Endodermal cell (in vitro differentiated cells): ENCODE measurements at regions not wholly inside any gene's neighbourhood (a gene's known extent, or its start where the extent isn't known, plus 50 kb on each side); places are given as distances from the start of the nearest gene placed in this dataset.

Source experiments
- DNase-seq: peaks from one replicate; pipeline ENCODE4 v3.0.0-alpha.2; 2017
- H3K27ac ChIP-seq: 2 replicates; pipeline ENCODE4 v1.5.1; 2013; ENCODE audit warnings: mild to moderate bottlenecking, low read depth, low read length, moderate library complexity
- H3K27me3 ChIP-seq: 2 replicates; pipeline ENCODE4 v1.6.1; 2013; ENCODE audit warnings: mild to moderate bottlenecking, low read length, moderate library complexity; ENCODE audit not compliant: insufficient read depth, control insufficient read depth, poor library complexity, severe bottlenecking
- H3K36me3 ChIP-seq: 2 replicates; pipeline ENCODE4 v1.7.0; 2013; ENCODE audit warnings: mild to moderate bottlenecking, low read length, moderate library complexity; ENCODE audit not compliant: control insufficient read depth, insufficient read depth
- H3K4me1 ChIP-seq: one replicate; pipeline ENCODE4 v1.7.0; 2013; ENCODE audit warnings: low read length; ENCODE audit not compliant: control insufficient read depth, insufficient read depth
- H3K4me3 ChIP-seq: 2 replicates; pipeline ENCODE4 v1.5.1; 2013; ENCODE audit warnings: mild to moderate bottlenecking, low read length, moderate library complexity
- H3K9ac ChIP-seq: 2 replicates; pipeline ENCODE4 v1.6.1; 2013; ENCODE audit warnings: mild to moderate bottlenecking, low read length, moderate library complexity; ENCODE audit not compliant: poor library complexity, severe bottlenecking; ENCODE audit errors: extremely low read depth
- H3K9me3 ChIP-seq: 2 replicates; pipeline ENCODE4 v1.6.1; 2013; ENCODE audit warnings: mild to moderate bottlenecking, low read length, moderate library complexity; ENCODE audit not compliant: control insufficient read depth
- H3K27ac Mint-ChIP-seq: 2 replicates; pipeline ENCODE4 v1.8.0; 2020; ENCODE audit warnings: mixed read lengths
- H3K27me3 Mint-ChIP-seq: 2 replicates; pipeline ENCODE4 v1.8.0; 2021; ENCODE audit warnings: mild to moderate bottlenecking, mixed read lengths; ENCODE audit not compliant: insufficient read depth
- H3K36me3 Mint-ChIP-seq: 2 replicates; pipeline ENCODE4 v1.8.0; 2020; ENCODE audit warnings: low read depth, mixed read lengths
- H3K4me1 Mint-ChIP-seq: 2 replicates; pipeline ENCODE4 v1.8.0; 2020; ENCODE audit warnings: mixed read lengths
- H3K4me3 Mint-ChIP-seq: 2 replicates; pipeline ENCODE4 v1.8.0; 2020; ENCODE audit warnings: mild to moderate bottlenecking, moderate library complexity, mixed read lengths
- H3K9me3 Mint-ChIP-seq: 2 replicates; pipeline ENCODE4 v1.8.0; 2020; ENCODE audit warnings: mild to moderate bottlenecking, mixed read lengths
- CTCF ChIP-seq: fragments of 200-600 bp; sonication (generic); conservative IDR thresholded peaks from 2 replicates; pipeline ENCODE4 v1.5.0; 2021; ENCODE audit warnings: antibody characterized with exemption, mild to moderate bottlenecking
- WGBS, 2 experiments: methylation state at CpG; one replicate each; pipeline versions ENCODE4 v1.1.5 to v1.1.7; 2013; ENCODE audit warnings: missing lambda C conversion rate in 2 of 2, mixed read lengths in 1 of 2; ENCODE audit not compliant: insufficient coverage in 1 of 2, insufficient read length in 1 of 2; 5-methylcytosine and 5-hydroxymethylcytosine counted together

DNA sequence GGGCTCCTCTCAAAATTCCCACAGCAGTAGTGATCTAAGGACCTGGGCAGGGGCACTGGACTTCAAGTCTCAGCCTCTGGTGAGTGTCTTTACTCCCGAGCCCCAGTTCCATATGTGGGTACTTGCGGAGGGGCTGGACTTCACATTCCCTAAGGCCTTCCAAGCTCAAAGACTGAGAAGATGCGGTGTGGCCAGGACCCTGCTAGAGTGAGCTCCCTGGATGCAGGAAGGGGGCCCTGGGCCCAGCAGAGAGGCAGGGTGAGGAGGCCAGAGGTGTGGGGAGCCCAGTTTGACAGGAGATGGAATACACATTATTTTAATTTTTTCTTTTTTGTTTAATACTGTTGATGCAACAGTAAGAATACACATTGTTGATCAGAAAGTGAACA lies 83.7 kb downstream of the IGLL1 start:
- peaks cover 11% of the 10 kb centered on the region for H3K4me1 Mint-ChIP-seq
- H3K27me3 Mint-ChIP-seq: peaks cover 9% of the 10 kb centered on the region
- 96 to 100% methylated on average over 1 to 3 of the region's 3 CpGs for WGBS, 2 experiments
- TF ChIP-seq CTCF: no peak
- H3K4me1 ChIP-seq: no peaks in the 10 kb centered on the region
- H3K4me3 ChIP-seq: no peak overlapping the region
- H3K36me3 ChIP-seq: no peaks in the 10 kb centered on the region
- no peaks in the 10 kb centered on the region for H3K9me3 Mint-ChIP-seq
- no peak overlapping the region for H3K4me3 Mint-ChIP-seq
- no peak overlapping the region for H3K27ac Mint-ChIP-seq
- no peaks in the 10 kb centered on the region for H3K36me3 Mint-ChIP-seq
- H3K27me3 ChIP-seq: no peaks in the 10 kb centered on the region
- no peak for DNase-seq
- H3K9me3 ChIP-seq: no peaks in the 10 kb centered on the region
- no peak overlapping the region for H3K27ac ChIP-seq
- H3K9ac ChIP-seq: no peak overlapping the region

DNA sequence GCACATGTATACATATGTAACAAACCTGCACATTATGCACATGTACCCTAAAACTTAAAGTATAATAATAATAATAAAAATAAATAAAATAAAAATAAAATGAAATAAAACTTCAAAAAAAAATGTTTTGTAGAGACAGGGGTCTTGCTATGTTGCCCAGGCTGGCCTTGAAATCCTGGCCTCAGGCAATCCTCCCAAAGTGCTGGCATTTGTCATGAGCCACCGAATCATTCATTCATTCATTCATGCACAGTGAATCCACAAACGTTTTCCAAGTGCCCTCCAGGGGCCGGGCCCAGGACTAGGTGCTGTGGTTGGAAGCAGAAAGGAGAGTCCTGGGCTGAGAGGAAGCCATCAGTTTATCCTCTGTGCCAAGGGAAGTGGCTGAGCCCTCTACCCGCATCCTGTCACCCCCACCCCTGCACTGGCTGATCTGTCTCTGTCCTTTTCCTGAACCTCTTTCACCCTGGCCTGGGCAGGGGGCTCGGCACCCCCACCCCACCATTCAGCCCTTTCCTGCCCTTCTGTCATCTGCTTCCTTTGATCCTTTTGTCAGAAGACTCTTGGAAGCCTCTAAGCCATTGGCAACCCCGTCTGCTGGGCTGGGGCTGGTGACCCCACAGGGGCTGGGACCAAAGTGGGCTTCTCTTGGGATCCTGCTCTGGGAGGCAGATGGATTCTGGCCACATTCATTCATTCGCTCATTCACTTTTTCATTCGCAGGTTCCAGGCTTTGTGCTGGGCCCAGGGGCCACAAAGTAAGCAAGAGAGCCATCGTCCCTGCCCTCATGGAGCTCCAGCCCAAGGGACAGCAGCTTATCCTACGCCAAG lies 84.3 kb downstream of the IGLL1 start:
- 77 to 81% methylated on average over 8 to 10 of the region's 10 CpGs for WGBS, 2 experiments
- Mint-ChIP-seq H3K27ac (no peak overlapping the region), H3K4me3 (no peak overlapping the region)

GRCh38 chr22:23494930-23495266 lies 85.2 kb downstream of the IGLL1 start:
- no peaks in the 10 kb centered on the region for H3K9me3 Mint-ChIP-seq
- H3K27me3 Mint-ChIP-seq: peaks cover 5% of the 10 kb centered on the region
- no peak overlapping the region for H3K27ac Mint-ChIP-seq

More for the DNA sequence above, 84.3 kb downstream of the IGLL1 start:
- H3K36me3 ChIP-seq: no peaks in the 10 kb centered on the region
- no peak overlapping the region for H3K9ac ChIP-seq
- Mint-ChIP-seq H3K4me1 (peaks cover 10% of the 10 kb centered on the region), H3K36me3 (no peaks in the 10 kb centered on the region), H3K27me3 (peaks cover 9% of the 10 kb centered on the region), H3K9me3 (no peaks in the 10 kb centered on the region)
- H3K4me1 ChIP-seq: no peaks in the 10 kb centered on the region
- TF ChIP-seq CTCF: no peak
- no peak overlapping the region for H3K27ac ChIP-seq
- no peak for DNase-seq
- no peak overlapping the region for H3K4me3 ChIP-seq
- no peaks in the 10 kb centered on the region for H3K27me3 ChIP-seq
- no peaks in the 10 kb centered on the region for H3K9me3 ChIP-seq

More at GRCh38 chr22:23494930-23495266, 85.2 kb downstream of the IGLL1 start:
- H3K9ac ChIP-seq: no peak overlapping the region
- no peaks in the 10 kb centered on the region for H3K36me3 Mint-ChIP-seq
- H3K27ac ChIP-seq: no peak overlapping the region
- no peak overlapping the region for H3K4me3 ChIP-seq
- no peaks in the 10 kb centered on the region for H3K36me3 ChIP-seq
- WGBS, 2 experiments: 95 to 100% methylated on average over 1 of the region's 1 CpG
- H3K9me3 ChIP-seq: no peaks in the 10 kb centered on the region
- H3K4me1 ChIP-seq: no peaks in the 10 kb centered on the region
- no peak overlapping the region for H3K4me3 Mint-ChIP-seq
- no peak for TF ChIP-seq CTCF
- H3K27me3 ChIP-seq: no peaks in the 10 kb centered on the region
- DNase-seq: no peak
- H3K4me1 Mint-ChIP-seq: peaks cover 7% of the 10 kb centered on the region
